BJ (cell line): ENCODE measurements at regions not wholly inside any gene's neighbourhood (a gene's known extent, or its start where the extent isn't known, plus 50 kb on each side); places are given as distances from the start of the nearest gene placed in this dataset.

Experiments used
- CTCF ChIA-PET: fragments of 350-600 bp; formaldehyde crosslinking; extraction: SDS; loops from one replicate; lab custom pipeline; 2021; ENCODE audit warnings: antibody characterized with exemption, inconsistent platforms; lab: Yijun Ruan, JAX
- POLR2A ChIA-PET: fragments of 300-600 bp; sonication (Branson Sonifier 250); formaldehyde crosslinking; extraction: SDS; loops from one replicate; lab custom pipeline; 2021; ENCODE audit warnings: antibody characterized with exemption; lab: Charles Lee
- DNase-seq: peaks from one replicate; pipeline ENCODE4 v3.0.0-alpha.2; 2011; ENCODE audit warnings: low read depth
- H3K27me3 ChIP-seq: 2 replicates; pipeline ENCODE4 v1.6.0; 2011; ENCODE audit warnings: low read length; ENCODE audit not compliant: control insufficient read depth, insufficient read depth
- H3K36me3 ChIP-seq: 2 replicates; pipeline ENCODE4 v1.5.1; 2011; ENCODE audit warnings: low read length; ENCODE audit not compliant: control insufficient read depth, insufficient read depth
- H3K4me3 ChIP-seq: 2 replicates; pipeline ENCODE4 v1.5.1; 2011; ENCODE audit warnings: low read depth, mild to moderate bottlenecking, control low read depth, low read length
- CTCF ChIP-seq: IDR thresholded peaks from 2 replicates; pipeline ENCODE4 v1.5.1; 2011; ENCODE audit warnings: low read depth, mild to moderate bottlenecking, control low read depth, inconsistent platforms, low read length, moderate library complexity; ENCODE audit not compliant: insufficient read depth

- ChIA-PET CTCF (no interaction called here), POLR2A (no interaction called here)
- Histone ChIP-seq H3K27me3 (no peaks in the 10 kb centered on the region), H3K4me3 (no peak overlapping the region), H3K36me3 (no peaks in the 10 kb centered on the region)
- no peak for TF ChIP-seq CTCF
- DNase-seq, result no peak
Measured at GRCh38 chr2:167827352-167828097, 419.9 kb downstream of the STK39 start.

- ChIA-PET POLR2A (no interaction called here), CTCF (no interaction called here)
- no peaks in the 10 kb centered on the region for H3K27me3 ChIP-seq
- no peak for DNase-seq
- H3K36me3 ChIP-seq, result no peaks in the 10 kb centered on the region
- no peak overlapping the region for H3K4me3 ChIP-seq
- no peak for TF ChIP-seq CTCF
Measured at GRCh38 chr2:167826906-167827305, 420.5 kb downstream of the STK39 start.

- no peak overlapping the region for H3K4me3 ChIP-seq
- DNase-seq, result no peak
- ChIA-PET CTCF (no interaction called here), POLR2A (no interaction called here)
- no peaks in the 10 kb centered on the region for H3K36me3 ChIP-seq
- TF ChIP-seq CTCF, result no peak
- H3K27me3 ChIP-seq, result no peaks in the 10 kb centered on the region
Measured at GRCh38 chr2:167825664-167826063, 421.7 kb downstream of the STK39 start.

GRCh38 chr2:167822690-167823465 lies 424.5 kb downstream of the STK39 start:
- TF ChIP-seq CTCF, result no peak
- POLR2A ChIA-PET, result no interaction called here
- Histone ChIP-seq H3K36me3 (no peaks in the 10 kb centered on the region), H3K4me3 (no peak overlapping the region), H3K27me3 (no peaks in the 10 kb centered on the region)
- CTCF ChIA-PET, result interaction anchor here (1.2 kb wide), 1 partner anchor 26 kb away, joined by 3 read pairs; no protein-coding TSS in a partner anchor
- no peak for DNase-seq

- POLR2A ChIA-PET, result no interaction called here
- no peaks in the 10 kb centered on the region for H3K27me3 ChIP-seq
- H3K36me3 ChIP-seq, result no peaks in the 10 kb centered on the region
- no peak for TF ChIP-seq CTCF
- DNase-seq, result no peak
- H3K4me3 ChIP-seq, result no peak overlapping the region
- CTCF ChIA-PET, result no interaction called here
Measured at GRCh38 chr2:167820488-167820887, 426.9 kb downstream of the STK39 start.
